Caco-2 (cell line): ENCODE measurements at regions not wholly inside any gene's neighbourhood (a gene's known extent, or its start where the extent isn't known, plus 50 kb on each side); places are given as distances from the start of the nearest gene placed in this dataset.

ENCODE experiments used
- BruUV-seq: library from RNA; stranded (reverse); fragments of 400-500 nt; replicated peaks from 2 replicates; lab custom pipeline; 2021; lab: Mats Ljungman, UMichigan
- CTCF ChIA-PET: fragments of 300-600 bp; sonication (Branson Sonifier 250); formaldehyde crosslinking; loops from one replicate; lab custom pipeline; 2022; ENCODE audit warnings: antibody characterized with exemption; lab: Charles Lee
- POLR2A ChIA-PET: fragments of 300-600 bp; sonication (Branson Sonifier 250); formaldehyde crosslinking; loops from one replicate; lab custom pipeline; 2022; ENCODE audit warnings: antibody characterized with exemption; lab: Charles Lee
- DNase-seq, 2 experiments: peaks; one replicate each; pipeline versions ENCODE4 v3.0.0 to v3.0.0-alpha.2; 2020 to 2022
- H3K27me3 ChIP-seq: replicated peaks from 2 replicates; pipeline ENCODE4 v1.6.0; 2011; ENCODE audit warnings: low read length; ENCODE audit not compliant: control insufficient read depth, insufficient read depth
- H3K36me3 ChIP-seq: 2 replicates; pipeline ENCODE4 v1.5.1; 2011; ENCODE audit warnings: low read length; ENCODE audit not compliant: control insufficient read depth, insufficient read depth
- H3K4me1 ChIP-seq: fragments of 250-450 bp; sonication (Bioruptor Pico); 2 replicates; pipeline ENCODE4 v1.5.1; 2020; ENCODE audit warnings: mild to moderate bottlenecking
- H3K4me3 ChIP-seq: 2 replicates; pipeline ENCODE4 v1.5.1; 2011; ENCODE audit warnings: low read depth, mild to moderate bottlenecking, control low read depth, low read length
- H3K9me3 ChIP-seq: fragments of 250-450 bp; sonication (Bioruptor Pico); 2 replicates; pipeline ENCODE4 v1.5.1; 2020; ENCODE audit warnings: mild to moderate bottlenecking, moderate library complexity
- H3K27ac Mint-ChIP-seq: one replicate; pipeline ENCODE4 v1.8.0; 2022; ENCODE audit warnings: mixed read lengths; ENCODE audit not compliant: unreplicated experiment
- H3K27me3 Mint-ChIP-seq: one replicate; pipeline ENCODE4 v1.8.0; 2022; ENCODE audit warnings: mixed read lengths; ENCODE audit not compliant: insufficient read depth, unreplicated experiment
- H3K36me3 Mint-ChIP-seq: one replicate; pipeline ENCODE4 v1.8.0; 2022; ENCODE audit warnings: mild to moderate bottlenecking, mixed read lengths; ENCODE audit not compliant: insufficient read depth, unreplicated experiment
- H3K4me1 Mint-ChIP-seq: one replicate; pipeline ENCODE4 v1.8.0; 2022; ENCODE audit warnings: low read depth, mixed read lengths; ENCODE audit not compliant: unreplicated experiment
- H3K4me3 Mint-ChIP-seq: one replicate; pipeline ENCODE4 v1.8.0; 2022; ENCODE audit warnings: mild to moderate bottlenecking, moderate library complexity, mixed read lengths; ENCODE audit not compliant: unreplicated experiment
- H3K9me3 Mint-ChIP-seq: one replicate; pipeline ENCODE4 v1.8.0; 2022; ENCODE audit warnings: mixed read lengths; ENCODE audit not compliant: unreplicated experiment
- intact Hi-C: fragments of 100-400 bp; cut with micrococcal nuclease; formaldehyde crosslinking; loops from one replicate; pipeline ENCODE4 v1.10.0; 2022; ENCODE audit not compliant: unreplicated experiment
- TF ChIP-seq, protein P1 (sequence below), 2 experiments: fragments of 200-600 bp in 1 of 2; IDR thresholded peaks; 1 replicate in 1 of 2; 2 replicates in 1 of 2; pipeline versions ENCODE4 v1.5.1 to v1.8.0; 2011 to 2022; ENCODE audit warnings: antibody characterized with exemption in 1 of 2, control low read depth in 1 of 2, inconsistent platforms in 1 of 2, low read depth in 1 of 2, low read length in 1 of 2, mild to moderate bottlenecking in 1 of 2, moderate library complexity in 1 of 2; ENCODE audit not compliant: insufficient read depth in 1 of 2, severe bottlenecking in 1 of 2, unreplicated experiment in 1 of 2

DNA sequence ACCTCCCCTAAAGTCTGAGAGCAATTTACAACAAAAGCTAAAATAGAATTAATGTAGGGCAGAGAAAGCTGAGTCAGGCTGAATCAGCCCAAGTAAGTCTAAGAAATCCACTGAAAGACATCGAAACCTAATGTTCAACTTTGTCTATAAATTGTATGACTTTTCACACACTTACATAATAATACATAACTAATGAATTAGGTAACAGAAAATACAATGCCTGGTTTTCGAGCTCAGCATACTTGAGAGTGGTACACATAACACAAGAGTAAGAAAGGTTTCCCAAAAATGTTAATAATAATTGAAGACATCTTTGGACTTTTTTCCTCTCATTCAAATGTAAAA is 55.3 kb upstream of the VGLL4 start:
- Mint-ChIP-seq H3K9me3 (no peaks in the 10 kb centered on the region), H3K4me1 (peaks cover 6% of the 10 kb centered on the region), H3K27me3 (no peaks in the 10 kb centered on the region), H3K4me3 (no peak overlapping the region), H3K27ac (no peak overlapping the region), H3K36me3 (peaks cover 34% of the 10 kb centered on the region)
- H3K4me3 ChIP-seq: no peak overlapping the region
- H3K9me3 ChIP-seq: no peaks in the 10 kb centered on the region
- no peaks in the 10 kb centered on the region; the same call in 1 of the 2 replicates for H3K36me3 ChIP-seq
- CTCF ChIA-PET: no interaction called here
- POLR2A ChIA-PET: no interaction called here
- TF ChIP-seq, protein P1, sequence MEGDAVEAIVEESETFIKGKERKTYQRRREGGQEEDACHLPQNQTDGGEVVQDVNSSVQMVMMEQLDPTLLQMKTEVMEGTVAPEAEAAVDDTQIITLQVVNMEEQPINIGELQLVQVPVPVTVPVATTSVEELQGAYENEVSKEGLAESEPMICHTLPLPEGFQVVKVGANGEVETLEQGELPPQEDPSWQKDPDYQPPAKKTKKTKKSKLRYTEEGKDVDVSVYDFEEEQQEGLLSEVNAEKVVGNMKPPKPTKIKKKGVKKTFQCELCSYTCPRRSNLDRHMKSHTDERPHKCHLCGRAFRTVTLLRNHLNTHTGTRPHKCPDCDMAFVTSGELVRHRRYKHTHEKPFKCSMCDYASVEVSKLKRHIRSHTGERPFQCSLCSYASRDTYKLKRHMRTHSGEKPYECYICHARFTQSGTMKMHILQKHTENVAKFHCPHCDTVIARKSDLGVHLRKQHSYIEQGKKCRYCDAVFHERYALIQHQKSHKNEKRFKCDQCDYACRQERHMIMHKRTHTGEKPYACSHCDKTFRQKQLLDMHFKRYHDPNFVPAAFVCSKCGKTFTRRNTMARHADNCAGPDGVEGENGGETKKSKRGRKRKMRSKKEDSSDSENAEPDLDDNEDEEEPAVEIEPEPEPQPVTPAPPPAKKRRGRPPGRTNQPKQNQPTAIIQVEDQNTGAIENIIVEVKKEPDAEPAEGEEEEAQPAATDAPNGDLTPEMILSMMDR (IDR thresholded peaks at IDR 0.05; ENCODE audit: insufficient read depth in 1 of 2, low read depth in 1 of 2, low read length in 1 of 2, severe bottlenecking in 1 of 2, unreplicated experiment in 1 of 2): no peak
- no TSS peak for BruUV-seq
- DNase-seq: no peak
- no peaks in the 10 kb centered on the region for H3K4me1 ChIP-seq
- H3K27me3 ChIP-seq: no peaks in the 10 kb centered on the region
- intact Hi-C loops: no loop called here

DNA sequence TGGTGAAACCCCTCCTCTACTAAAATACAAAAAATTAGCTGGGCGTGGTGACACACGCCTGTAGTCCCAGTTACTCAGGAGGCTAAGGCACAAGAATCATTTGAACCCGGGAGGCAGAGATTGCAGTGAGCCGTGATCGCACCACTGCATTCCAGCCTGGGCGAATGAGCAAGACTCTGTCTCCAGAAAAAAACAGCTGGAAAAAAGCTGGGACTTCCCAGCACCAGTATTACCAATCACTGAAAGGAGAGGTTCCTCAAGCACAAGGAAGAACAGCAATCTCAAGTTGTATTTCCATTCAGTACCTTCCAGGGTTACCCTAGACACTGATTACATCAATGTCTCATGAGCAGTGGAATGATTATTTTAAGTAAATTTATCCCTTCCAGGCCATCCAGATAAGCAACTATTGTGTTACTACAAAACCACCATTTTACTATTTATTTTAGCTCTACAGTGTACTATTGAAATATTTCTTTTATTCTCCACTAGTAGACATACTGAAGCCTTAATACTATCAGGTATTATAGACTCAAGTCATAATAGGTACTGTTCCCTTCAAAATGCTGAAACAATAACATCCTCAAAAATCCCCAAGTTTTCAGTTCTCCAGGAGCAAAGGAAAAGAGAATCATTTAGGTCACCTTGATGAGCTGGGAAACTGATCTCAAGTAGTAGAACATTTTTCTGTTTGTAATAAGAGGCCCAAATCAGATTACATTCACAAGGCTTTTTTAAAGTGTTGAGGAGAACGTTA is 54.8 kb upstream of the VGLL4 start:
- DNase-seq: no peak
- Mint-ChIP-seq H3K27me3 (no peaks in the 10 kb centered on the region), H3K27ac (no peak overlapping the region), H3K4me3 (no peak overlapping the region), H3K36me3 (peaks cover 29% of the 10 kb centered on the region), H3K4me1 (peaks cover 6% of the 10 kb centered on the region), H3K9me3 (no peaks in the 10 kb centered on the region)
- Histone ChIP-seq H3K36me3 (no peaks in the 10 kb centered on the region; the same call in 1 of the 2 replicates), H3K27me3 (no peaks in the 10 kb centered on the region), H3K4me3 (no peak overlapping the region), H3K4me1 (no peaks in the 10 kb centered on the region), H3K9me3 (no peaks in the 10 kb centered on the region)
- BruUV-seq: no TSS peak
- TF ChIP-seq, protein P1 (IDR thresholded peaks at IDR 0.05; ENCODE audit: insufficient read depth in 1 of 2, low read depth in 1 of 2, low read length in 1 of 2, severe bottlenecking in 1 of 2, unreplicated experiment in 1 of 2): no peak
- intact Hi-C loops: no loop called here
- ChIA-PET CTCF (no interaction called here), POLR2A (no interaction called here)

DNA sequence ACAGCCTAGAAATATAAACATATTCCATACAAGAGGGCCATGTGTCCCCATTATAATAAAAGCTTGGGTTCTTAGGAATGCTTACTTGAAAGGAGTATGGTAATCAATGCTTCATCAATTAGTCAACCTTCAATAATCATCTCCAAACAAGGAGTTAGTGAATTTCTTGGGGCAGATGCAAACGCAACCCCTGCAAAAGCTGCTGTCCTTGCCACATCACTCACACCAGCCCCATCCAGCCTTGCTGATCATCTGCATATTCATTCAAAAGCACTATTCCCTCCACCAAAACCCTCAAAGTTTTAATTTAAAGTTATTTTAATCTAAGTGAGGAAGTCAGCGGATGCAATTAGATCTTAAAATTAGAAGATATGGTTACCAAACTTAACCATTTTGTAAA is 54.0 kb upstream of the VGLL4 start:
- no peaks in the 10 kb centered on the region for H3K27me3 Mint-ChIP-seq
- TF ChIP-seq, protein P1 (IDR thresholded peaks at IDR 0.05; ENCODE audit: insufficient read depth in 1 of 2, low read depth in 1 of 2, low read length in 1 of 2, severe bottlenecking in 1 of 2, unreplicated experiment in 1 of 2): no peak
- peaks cover 29% of the 10 kb centered on the region for H3K36me3 Mint-ChIP-seq
- intact Hi-C loops: no loop called here
- Histone ChIP-seq H3K9me3 (no peaks in the 10 kb centered on the region), H3K27me3 (no peaks in the 10 kb centered on the region), H3K4me1 (no peaks in the 10 kb centered on the region), H3K4me3 (no peak overlapping the region), H3K36me3 (no peaks in the 10 kb centered on the region; the same call in 1 of the 2 replicates)
- peaks cover 6% of the 10 kb centered on the region for H3K4me1 Mint-ChIP-seq
- CTCF ChIA-PET: no interaction called here
- no TSS peak for BruUV-seq
- no peak overlapping the region for H3K4me3 Mint-ChIP-seq
- POLR2A ChIA-PET: no interaction called here
- no peak overlapping the region for H3K27ac Mint-ChIP-seq
- H3K9me3 Mint-ChIP-seq: no peaks in the 10 kb centered on the region
- DNase-seq: no peak
